B cell (primary cell): ENCODE measurements at regions not wholly inside any gene's neighbourhood (a gene's known extent, or its start where the extent isn't known, plus 50 kb on each side); places are given as distances from the start of the nearest gene placed in this dataset.

Experiments used
- ATAC-seq: fragments of 200-7000 bp; cut with Tn5 transposase; one replicate; pipeline ENCODE4 v1.10.0; 2021; ENCODE audit warnings: low read depth, mild to moderate bottlenecking, moderate number of reproducible peaks, moderate library complexity
- CTCF ChIA-PET: fragments of 350-600 bp; sonication (Branson Sonifier 250); formaldehyde crosslinking; loops from one replicate; lab custom pipeline; 2021; ENCODE audit warnings: antibody characterized with exemption, inconsistent platforms; lab: Charles Lee
- POLR2A ChIA-PET: fragments of 350-600 bp; sonication (Branson Sonifier 250); formaldehyde crosslinking; loops from one replicate; lab custom pipeline; 2021; ENCODE audit warnings: antibody characterized with exemption; lab: Charles Lee
- DNase-seq: peaks from one replicate; pipeline ENCODE4 v3.0.0; 2013
- H2AFZ ChIP-seq: 2 replicates; pipeline ENCODE4 v1.6.1; 2012; ENCODE audit warnings: mild to moderate bottlenecking, low read depth, low read length; ENCODE audit not compliant: insufficient read depth, poor library complexity, severe bottlenecking
- H3K27ac ChIP-seq, 2 donors: 1 replicate in 1 of 2; 2 replicates in 1 of 2; pipeline ENCODE4 v1.5.1; 2012 to 2013; ENCODE audit warnings: low read length in 2 of 2, mild to moderate bottlenecking in 2 of 2, moderate library complexity in 1 of 2
- H3K27me3 ChIP-seq, 4 experiments: fragments of 200-600 bp in 1 of 4; sonication (generic) in 1 of 4; replicated peaks in 1 of 4; 1 replicate in 2 of 4; 2 replicates in 2 of 4; pipeline versions ENCODE4 v1.6.1 to v1.7.0; 2013 to 2016; ENCODE audit warnings: low read length in 3 of 4, mild to moderate bottlenecking in 2 of 4, mixed read lengths in 1 of 4, moderate library complexity in 1 of 4; ENCODE audit not compliant: insufficient read depth in 4 of 4, control insufficient read depth in 3 of 4; ENCODE audit errors: control extremely low read depth in 1 of 4
- H3K36me3 ChIP-seq, 2 experiments: replicated peaks in 1 of 2; 1 replicate in 1 of 2; 2 replicates in 1 of 2; pipeline versions ENCODE4 v1.6.1 to v1.7.1; 2013; ENCODE audit warnings: low read length in 1 of 2; ENCODE audit not compliant: insufficient read depth in 2 of 2, control insufficient read depth in 1 of 2; ENCODE audit errors: control extremely low read depth in 1 of 2, extremely low read depth in 1 of 2
- H3K4me1 ChIP-seq, 2 donors: fragments of 200-600 bp in 1 of 2; sonication (generic) in 1 of 2; 1 replicate in 1 of 2; 2 replicates in 1 of 2; pipeline versions ENCODE4 v1.5.1 to v1.6.1; 2013 to 2017; ENCODE audit warnings: low read length in 2 of 2; ENCODE audit not compliant: control insufficient read depth in 2 of 2, insufficient read depth in 2 of 2
- H3K4me2 ChIP-seq: replicated peaks from 2 replicates; pipeline ENCODE3; 2012; ENCODE audit warnings: mild to moderate bottlenecking, low read depth, low read length; ENCODE audit not compliant: poor library complexity, severe bottlenecking
- H3K4me3 ChIP-seq, 5 experiments: fragments of 200-600 bp in 1 of 5; sonication (generic) in 1 of 5; 1 replicate in 3 of 5; 2 replicates in 2 of 5; pipeline versions ENCODE4 v1.5.1 to v1.7.0; 2011 to 2016; ENCODE audit warnings: low read length in 4 of 5, mild to moderate bottlenecking in 4 of 5, low read depth in 2 of 5, control low read depth in 1 of 5, moderate library complexity in 1 of 5; ENCODE audit not compliant: insufficient read depth in 1 of 5; ENCODE audit errors: control extremely low read depth in 1 of 5, extremely low read depth in 1 of 5
- H3K79me2 ChIP-seq: fragments of 200-600 bp; sonication (generic); one replicate; pipeline ENCODE4 v1.6.0; 2016; ENCODE audit warnings: low read length; ENCODE audit not compliant: control insufficient read depth, insufficient read depth
- H3K9ac ChIP-seq: fragments of 200-600 bp; sonication (generic); 2 replicates; pipeline ENCODE4 v1.6.1; 2017; ENCODE audit warnings: mild to moderate bottlenecking, low read length, moderate library complexity
- H3K9me3 ChIP-seq, 3 donors: one replicate each; pipeline versions ENCODE4 v1.6.1 to v1.7.1; 2013; ENCODE audit warnings: low read length in 2 of 3; ENCODE audit not compliant: control insufficient read depth in 2 of 3, insufficient read depth in 1 of 3; ENCODE audit errors: control extremely low read depth in 1 of 3
- H4K20me1 ChIP-seq: 2 replicates; pipeline ENCODE4 v1.6.0; 2012; ENCODE audit warnings: mild to moderate bottlenecking, low read length; ENCODE audit not compliant: insufficient read depth, control insufficient read depth, poor library complexity, severe bottlenecking
- H3K27ac Mint-ChIP-seq: one replicate; pipeline ENCODE4 v1.8.0; 2021; ENCODE audit warnings: mixed read lengths
- H3K27me3 Mint-ChIP-seq: one replicate; pipeline ENCODE4 v1.8.0; 2021; ENCODE audit warnings: mixed read lengths
- H3K4me1 Mint-ChIP-seq: one replicate; pipeline ENCODE4 v1.8.0; 2021; ENCODE audit warnings: mixed read lengths
- H3K4me3 Mint-ChIP-seq: one replicate; pipeline ENCODE4 v1.8.0; 2021; ENCODE audit warnings: mixed read lengths
- H3K9me3 Mint-ChIP-seq: one replicate; pipeline ENCODE4 v1.8.0; 2022; ENCODE audit warnings: mixed read lengths; ENCODE audit not compliant: insufficient read depth
- EZH2 ChIP-seq: IDR thresholded peaks from 2 replicates; pipeline ENCODE4 v1.6.1; 2012; ENCODE audit warnings: borderline replicate concordance, low read depth, mild to moderate bottlenecking, moderate library complexity, low read length; ENCODE audit not compliant: insufficient read depth, poor library complexity, severe bottlenecking
- WGBS: methylation state at CpG from one replicate; pipeline ENCODE4 v1.1.5; 2013; ENCODE audit warnings: missing lambda C conversion rate; ENCODE audit not compliant: insufficient coverage; 5-methylcytosine and 5-hydroxymethylcytosine counted together
- intact Hi-C: fragments of 100-400 bp; cut with micrococcal nuclease; formaldehyde crosslinking; loops from one replicate; pipeline ENCODE4 v1.10.0; 2022
- TF ChIP-seq, protein P1 (sequence below): fragments of 200-600 bp; IDR thresholded peaks from one replicate; pipeline ENCODE4 v1.8.0; 2022; ENCODE audit warnings: antibody characterized with exemption, mild to moderate bottlenecking

DNA sequence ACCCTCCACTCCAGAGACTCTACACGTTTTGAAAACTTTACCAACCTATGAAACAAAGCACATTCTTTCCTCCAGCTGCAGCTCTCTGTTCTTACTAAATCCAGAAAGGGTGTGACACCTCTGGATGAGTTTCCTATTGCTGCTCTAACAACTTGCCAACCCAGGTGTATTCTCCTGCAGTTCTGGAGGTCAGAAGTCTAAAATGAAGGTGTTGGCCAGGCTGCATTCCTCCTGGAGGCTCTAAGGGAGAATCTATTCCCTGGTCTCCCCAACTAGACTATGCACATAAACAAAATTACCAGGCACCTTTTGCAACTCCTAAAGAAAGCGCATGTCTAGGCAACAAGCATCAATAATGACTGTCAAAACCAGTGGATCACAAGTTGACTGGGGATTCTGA lies 128.8 kb downstream of the NUFIP1 start:
- Mint-ChIP-seq H3K27me3 (peaks cover 27% of the 10 kb centered on the region), H3K4me3 (no peak overlapping the region), H3K9me3 (no peaks in the 10 kb centered on the region), H3K27ac (no peak overlapping the region), H3K4me1 (no peaks in the 10 kb centered on the region)
- no peak for ATAC-seq
- H3K36me3 ChIP-seq, result no peaks in the 10 kb centered on the region
- WGBS, result 60% methylated on average over 1 of the region's 2 CpGs
- no peak overlapping the region for H3K27ac ChIP-seq
- no peak overlapping the region for H3K9ac ChIP-seq
- H2AFZ ChIP-seq, result no peak overlapping the region
- peaks cover 0 to 7% (median 1%) of the 10 kb centered on the region in 4 experiments for H3K27me3 ChIP-seq
- H4K20me1 ChIP-seq, result no peaks in the 10 kb centered on the region
- no peaks in the 10 kb centered on the region for H3K9me3 ChIP-seq
- no peak for DNase-seq
- H3K79me2 ChIP-seq, result no peaks in the 10 kb centered on the region
- no peak overlapping the region for H3K4me2 ChIP-seq
- intact Hi-C loops, result no loop called here
- TF ChIP-seq, protein P1, sequence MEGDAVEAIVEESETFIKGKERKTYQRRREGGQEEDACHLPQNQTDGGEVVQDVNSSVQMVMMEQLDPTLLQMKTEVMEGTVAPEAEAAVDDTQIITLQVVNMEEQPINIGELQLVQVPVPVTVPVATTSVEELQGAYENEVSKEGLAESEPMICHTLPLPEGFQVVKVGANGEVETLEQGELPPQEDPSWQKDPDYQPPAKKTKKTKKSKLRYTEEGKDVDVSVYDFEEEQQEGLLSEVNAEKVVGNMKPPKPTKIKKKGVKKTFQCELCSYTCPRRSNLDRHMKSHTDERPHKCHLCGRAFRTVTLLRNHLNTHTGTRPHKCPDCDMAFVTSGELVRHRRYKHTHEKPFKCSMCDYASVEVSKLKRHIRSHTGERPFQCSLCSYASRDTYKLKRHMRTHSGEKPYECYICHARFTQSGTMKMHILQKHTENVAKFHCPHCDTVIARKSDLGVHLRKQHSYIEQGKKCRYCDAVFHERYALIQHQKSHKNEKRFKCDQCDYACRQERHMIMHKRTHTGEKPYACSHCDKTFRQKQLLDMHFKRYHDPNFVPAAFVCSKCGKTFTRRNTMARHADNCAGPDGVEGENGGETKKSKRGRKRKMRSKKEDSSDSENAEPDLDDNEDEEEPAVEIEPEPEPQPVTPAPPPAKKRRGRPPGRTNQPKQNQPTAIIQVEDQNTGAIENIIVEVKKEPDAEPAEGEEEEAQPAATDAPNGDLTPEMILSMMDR, result no peak
- TF ChIP-seq EZH2, result no peak
- POLR2A ChIA-PET, result no interaction called here
- H3K4me1 ChIP-seq, result no peaks in the 10 kb centered on the region
- no peak overlapping the region for H3K4me3 ChIP-seq
- CTCF ChIA-PET, result no interaction called here

DNA sequence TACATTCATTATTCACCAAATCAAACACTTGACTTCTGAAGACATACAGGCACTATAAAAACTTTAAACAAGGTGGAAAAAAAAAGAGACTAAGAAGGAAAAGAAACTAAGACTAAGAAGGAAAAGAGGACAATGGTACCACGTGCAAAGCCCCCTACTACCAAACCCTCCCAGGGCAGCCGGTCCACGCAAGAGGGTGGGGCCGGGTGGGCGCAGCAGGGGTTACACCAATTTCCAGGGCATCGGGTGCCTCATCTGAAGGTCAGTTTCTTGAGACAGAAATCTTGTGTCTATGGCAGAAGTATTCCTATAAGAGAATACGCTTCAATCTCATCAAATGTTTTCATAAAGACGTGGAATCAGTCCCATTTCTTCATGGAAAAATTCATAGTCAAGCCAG lies 131.5 kb downstream of the NUFIP1 start:
- Histone ChIP-seq H3K27me3 (peaks cover 0 to 7% (median 1%) of the 10 kb centered on the region in 4 experiments), H3K4me3 (no peak overlapping the region), H3K9me3 (no peaks in the 10 kb centered on the region), H3K79me2 (no peaks in the 10 kb centered on the region), H3K4me2 (no peak overlapping the region), H3K27ac (no peak overlapping the region), H4K20me1 (no peaks in the 10 kb centered on the region), H3K36me3 (no peaks in the 10 kb centered on the region), H2AFZ (no peak overlapping the region), H3K4me1 (no peaks in the 10 kb centered on the region), H3K9ac (no peak overlapping the region)
- Mint-ChIP-seq H3K27ac (no peak overlapping the region), H3K9me3 (no peaks in the 10 kb centered on the region), H3K4me3 (no peak overlapping the region), H3K27me3 (peaks cover 27% of the 10 kb centered on the region), H3K4me1 (no peaks in the 10 kb centered on the region)
- intact Hi-C loops, result no loop called here
- ChIA-PET CTCF (no interaction called here), POLR2A (no interaction called here)
- 73% methylated on average over 2 of the region's 8 CpGs for WGBS
- ATAC-seq (no peak), DNase-seq (no peak)
- no peak for TF ChIP-seq EZH2
- TF ChIP-seq, protein P1, result no peak
